HFFc6 (cell line): ENCODE measurements at regions not wholly inside any gene's neighbourhood (a gene's known extent, or its start where the extent isn't known, plus 50 kb on each side); places are given as distances from the start of the nearest gene placed in this dataset.
A peak's percentile ranks its signal among the peaks of the same experiment; 100 is the strongest.

ENCODE experiments used
- DNase-seq: peaks from one replicate; pipeline ENCODE4 v3.0.0-alpha.2; 2018
- H3K27ac Mint-ChIP-seq: 2 replicates; pipeline ENCODE4 v1.8.0; 2020; ENCODE audit warnings: mild to moderate bottlenecking, mixed read lengths
- H3K27me3 Mint-ChIP-seq: 2 replicates; pipeline ENCODE4 v1.8.0; 2021; ENCODE audit warnings: mild to moderate bottlenecking, moderate library complexity, mixed read lengths; ENCODE audit not compliant: insufficient read depth
- H3K36me3 Mint-ChIP-seq: 2 replicates; pipeline ENCODE4 v1.8.0; 2021; ENCODE audit warnings: low read depth, mixed read lengths
- H3K4me1 Mint-ChIP-seq: 2 replicates; pipeline ENCODE4 v1.8.0; 2020; ENCODE audit warnings: low read depth, mixed read lengths
- H3K4me3 Mint-ChIP-seq: 2 replicates; pipeline ENCODE4 v1.8.0; 2020; ENCODE audit warnings: mild to moderate bottlenecking, moderate library complexity, mixed read lengths
- H3K9me3 Mint-ChIP-seq: 2 replicates; pipeline ENCODE4 v1.8.0; 2020; ENCODE audit warnings: mild to moderate bottlenecking, mixed read lengths
- TF ChIP-seq, protein P1 (sequence below): fragments of 200-600 bp; sonication (generic); IDR thresholded peaks from 2 replicates; pipeline ENCODE4 v1.5.0; 2021; ENCODE audit warnings: antibody characterized with exemption, mild to moderate bottlenecking

DNA sequence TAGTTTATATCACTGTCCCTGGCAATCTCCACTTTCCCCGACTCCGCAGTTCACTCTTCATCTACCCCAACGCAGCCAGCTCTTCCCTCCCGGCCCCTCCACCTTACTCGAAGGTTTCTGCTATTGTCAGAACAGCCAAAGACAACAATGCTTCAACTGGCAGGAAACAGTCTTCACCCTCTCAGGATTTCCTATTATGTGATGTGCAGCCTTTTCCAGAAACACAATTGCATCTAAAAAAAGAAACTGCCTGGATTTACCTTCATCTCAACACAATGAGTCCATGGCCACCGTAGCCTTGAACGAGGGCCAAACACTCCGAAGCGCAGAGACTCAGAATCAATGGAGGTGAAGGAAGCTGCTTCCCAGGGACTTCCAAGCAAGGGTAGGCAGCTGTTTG, 182.1 kb upstream of the TSC22D2 start:
- Mint-ChIP-seq H3K36me3 (no peaks in the 10 kb centered on the region), H3K9me3 (no peaks in the 10 kb centered on the region), H3K27ac (no peak overlapping the region), H3K4me1 (peaks cover 64% of the 10 kb centered on the region), H3K27me3 (peaks cover 6% of the 10 kb centered on the region; the same call in 1 of the 2 replicates), H3K4me3 (no peak overlapping the region)
- no peak for DNase-seq
- TF ChIP-seq, protein P1, sequence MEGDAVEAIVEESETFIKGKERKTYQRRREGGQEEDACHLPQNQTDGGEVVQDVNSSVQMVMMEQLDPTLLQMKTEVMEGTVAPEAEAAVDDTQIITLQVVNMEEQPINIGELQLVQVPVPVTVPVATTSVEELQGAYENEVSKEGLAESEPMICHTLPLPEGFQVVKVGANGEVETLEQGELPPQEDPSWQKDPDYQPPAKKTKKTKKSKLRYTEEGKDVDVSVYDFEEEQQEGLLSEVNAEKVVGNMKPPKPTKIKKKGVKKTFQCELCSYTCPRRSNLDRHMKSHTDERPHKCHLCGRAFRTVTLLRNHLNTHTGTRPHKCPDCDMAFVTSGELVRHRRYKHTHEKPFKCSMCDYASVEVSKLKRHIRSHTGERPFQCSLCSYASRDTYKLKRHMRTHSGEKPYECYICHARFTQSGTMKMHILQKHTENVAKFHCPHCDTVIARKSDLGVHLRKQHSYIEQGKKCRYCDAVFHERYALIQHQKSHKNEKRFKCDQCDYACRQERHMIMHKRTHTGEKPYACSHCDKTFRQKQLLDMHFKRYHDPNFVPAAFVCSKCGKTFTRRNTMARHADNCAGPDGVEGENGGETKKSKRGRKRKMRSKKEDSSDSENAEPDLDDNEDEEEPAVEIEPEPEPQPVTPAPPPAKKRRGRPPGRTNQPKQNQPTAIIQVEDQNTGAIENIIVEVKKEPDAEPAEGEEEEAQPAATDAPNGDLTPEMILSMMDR: no peak

DNA sequence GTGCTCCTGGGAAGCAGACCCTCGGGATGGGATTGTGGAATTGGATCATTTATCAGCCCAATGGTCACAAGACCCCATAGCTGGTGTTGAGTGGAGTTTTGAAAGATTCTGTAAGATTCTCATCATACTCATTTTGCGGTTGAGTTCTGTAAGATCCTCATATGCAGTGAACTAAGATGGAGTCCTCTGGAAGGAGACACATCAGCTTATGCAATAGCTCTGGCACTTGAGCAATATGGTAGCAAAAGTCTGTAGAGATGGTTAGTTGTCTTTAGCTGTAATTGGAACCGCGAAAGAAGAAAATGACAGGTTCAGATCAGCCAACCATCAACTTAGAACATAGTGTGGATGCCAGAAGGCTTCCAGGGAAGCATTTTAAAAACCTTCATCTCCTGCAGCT, 184.5 kb upstream of the TSC22D2 start:
- TF ChIP-seq, protein P1: no peak
- peaks cover 48% of the 10 kb centered on the region for H3K4me1 Mint-ChIP-seq
- no peaks in the 10 kb centered on the region; the same call in 1 of the 2 replicates for H3K36me3 Mint-ChIP-seq
- no peak for DNase-seq
- H3K9me3 Mint-ChIP-seq: no peaks in the 10 kb centered on the region
- no peak overlapping the region for H3K4me3 Mint-ChIP-seq
- peaks cover 6% of the 10 kb centered on the region; the same call in 1 of the 2 replicates for H3K27me3 Mint-ChIP-seq
- no peak overlapping the region for H3K27ac Mint-ChIP-seq

DNA sequence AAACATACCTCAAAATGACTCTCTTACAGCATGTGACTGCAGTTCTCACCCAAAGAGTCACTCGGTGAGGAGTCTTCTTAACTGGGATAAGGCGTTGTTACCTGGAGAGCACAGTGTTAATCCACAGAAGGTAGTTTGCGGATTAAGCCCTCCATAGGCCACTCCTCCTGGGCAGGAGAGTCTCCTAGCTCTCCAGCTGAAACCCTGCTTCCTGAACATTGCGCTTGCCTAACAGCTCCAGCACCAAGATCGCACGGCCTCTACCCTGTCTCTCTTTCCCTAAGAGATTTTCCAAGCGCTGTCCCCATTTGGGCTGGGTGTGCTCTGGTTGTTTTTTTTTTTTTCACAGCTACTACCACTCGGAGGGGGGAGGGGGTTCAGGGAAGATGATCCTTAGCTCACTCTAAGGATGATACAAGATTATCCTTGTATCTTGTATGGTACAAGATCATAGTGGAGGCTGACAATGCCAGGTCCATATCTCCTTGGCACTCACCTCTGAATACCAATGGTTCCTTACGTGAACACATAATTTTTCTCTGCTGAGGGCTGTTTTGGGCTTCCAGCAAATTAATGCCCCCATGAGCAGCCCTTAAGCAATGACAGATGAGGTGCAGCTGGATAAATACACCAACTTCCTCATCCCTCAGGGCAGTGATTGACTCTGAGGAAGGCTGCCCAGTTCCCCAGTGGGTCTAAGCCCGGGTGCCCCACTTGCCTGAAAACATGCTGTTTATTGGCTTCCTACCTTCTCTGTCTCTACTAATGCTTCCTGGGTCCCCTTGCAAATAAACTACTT, 185.2 kb upstream of the TSC22D2 start:
- peaks cover 41% of the 10 kb centered on the region for H3K4me1 Mint-ChIP-seq
- H3K36me3 Mint-ChIP-seq: peaks cover 6% of the 10 kb centered on the region; the same call in 1 of the 2 replicates
- H3K9me3 Mint-ChIP-seq: peaks cover 5% of the 10 kb centered on the region
- peaks cover 6% of the 10 kb centered on the region; the same call in 1 of the 2 replicates for H3K27me3 Mint-ChIP-seq
- no peak overlapping the region for H3K27ac Mint-ChIP-seq
- no peak overlapping the region for H3K4me3 Mint-ChIP-seq
- no peak for DNase-seq
- TF ChIP-seq, protein P1: no peak

DNA sequence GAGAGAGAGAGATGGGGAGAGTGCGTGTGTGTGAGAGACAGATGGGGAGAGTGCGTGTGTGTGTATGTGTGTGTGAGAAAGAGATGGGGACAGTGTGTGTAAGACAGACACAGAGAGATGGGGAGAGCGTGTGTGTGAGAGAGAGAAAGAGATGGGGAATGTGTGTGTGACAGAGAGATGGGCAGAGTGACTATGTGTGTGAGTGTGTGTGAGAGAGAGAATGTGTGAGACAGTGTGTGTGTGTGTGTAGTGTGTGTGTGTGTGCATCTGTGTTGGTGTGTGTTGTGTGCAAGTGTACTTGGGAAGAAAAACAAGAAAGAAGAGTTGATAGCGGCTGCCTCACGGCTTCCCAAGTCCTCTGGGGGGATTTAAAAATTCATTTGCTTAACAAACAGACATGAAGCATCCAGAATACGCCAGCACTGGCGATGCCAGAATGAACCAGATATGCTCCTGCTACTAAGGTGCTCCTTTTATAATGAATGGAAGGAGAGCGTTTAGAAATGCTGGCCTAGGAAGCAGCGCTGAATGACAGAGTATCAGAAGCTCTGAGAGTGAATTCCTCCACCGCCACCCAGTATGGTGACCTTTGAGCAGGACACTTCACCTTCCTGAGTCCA, 186.1 kb upstream of the TSC22D2 start:
- Mint-ChIP-seq H3K4me1 (peaks cover 32% of the 10 kb centered on the region), H3K4me3 (no peak overlapping the region; the same call in 1 of the 2 replicates), H3K9me3 (peaks cover 13% of the 10 kb centered on the region), H3K27ac (no peak overlapping the region; the same call in 1 of the 2 replicates), H3K27me3 (peaks cover 2% of the 10 kb centered on the region), H3K36me3 (peaks cover 14% of the 10 kb centered on the region; the same call in 1 of the 2 replicates)
- no peak for DNase-seq
- TF ChIP-seq, protein P1: no peak

DNA sequence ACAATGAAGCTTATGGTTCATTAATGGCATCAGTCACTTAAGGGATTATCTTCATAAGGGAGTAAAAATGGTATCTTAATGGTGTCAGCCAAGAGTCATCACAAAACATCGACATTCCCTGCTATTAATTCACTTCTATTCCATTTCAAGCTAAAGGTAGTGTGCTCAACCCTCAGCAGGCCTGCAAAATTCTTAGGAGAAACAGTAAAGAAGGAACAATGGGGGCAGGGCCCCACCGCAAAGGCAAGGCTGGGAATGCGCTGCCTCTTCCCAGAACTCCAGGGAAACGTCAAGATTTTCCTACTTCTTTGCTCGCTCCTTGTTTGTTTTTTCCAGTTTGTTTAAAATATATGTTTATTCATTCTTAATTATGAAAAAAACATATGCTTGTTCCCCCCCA, 187.3 kb upstream of the TSC22D2 start:
- no peak for DNase-seq

More for the DNA sequence above, 187.3 kb upstream of the TSC22D2 start:
- Mint-ChIP-seq H3K4me3 (peak overlapping the region; percentile 89), H3K36me3 (peaks cover 16% of the 10 kb centered on the region; the same call in 1 of the 2 replicates), H3K9me3 (peaks cover 17% of the 10 kb centered on the region), H3K27me3 (peaks cover 3% of the 10 kb centered on the region), H3K27ac (no peak overlapping the region), H3K4me1 (peaks cover 32% of the 10 kb centered on the region)
- TF ChIP-seq, protein P1: no peak
